ENCODE measurements at regions not wholly inside any gene's neighbourhood (a gene's known extent, or its start where the extent isn't known, plus 50 kb on each side); places are given as distances from the start of the nearest gene placed in this dataset.

DNA sequence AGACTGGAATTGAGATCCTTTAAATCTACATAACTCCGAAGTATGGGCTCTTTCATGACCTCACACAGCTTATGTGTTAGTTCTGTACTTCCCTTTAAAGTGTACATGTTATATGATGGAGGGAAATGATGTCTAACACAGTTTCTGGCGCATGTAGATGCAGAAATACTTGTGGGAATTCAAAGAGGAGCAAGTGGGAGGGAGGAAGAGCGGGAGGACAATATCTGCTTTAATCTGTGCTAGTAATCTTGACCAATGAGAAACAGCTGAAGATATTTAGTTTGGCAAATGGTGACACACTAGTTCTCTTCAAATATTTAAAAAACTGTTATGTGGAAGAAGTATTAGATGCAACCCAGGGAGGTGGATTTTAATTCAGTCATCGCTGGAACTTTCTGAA lies 62.9 kb upstream of the PLEKHG1 start:
- Histone ChIP-seq H3K4me1 (ENCODE audit: insufficient read depth) (no peaks in the 10 kb centered on the region), H3K27me3 (no peaks in the 10 kb centered on the region), H3K4me3 (no peak overlapping the region), H3K27ac (no peak overlapping the region), H3K9me2 (replicated peaks; ENCODE audit: insufficient read depth) (no peaks in the 10 kb centered on the region), H3K9me3 (ENCODE audit: low read depth) (no peaks in the 10 kb centered on the region), H4K20me1 (ENCODE audit: insufficient read depth, poor library complexity, severe bottlenecking) (no peaks in the 10 kb centered on the region), H3K36me3 (replicated peaks; ENCODE audit: insufficient read depth, low read depth) (no peaks in the 10 kb centered on the region), H3K4me2 (no peak overlapping the region), H2AFZ (no peak overlapping the region), H3K79me2 (no peaks in the 10 kb centered on the region)
- WGBS (ENCODE audit: low lambda C conversion rate, missing lambda C conversion rate) = 94% methylated on average over 4 of the region's 4 CpGs
- TF ChIP-seq, protein P1, sequence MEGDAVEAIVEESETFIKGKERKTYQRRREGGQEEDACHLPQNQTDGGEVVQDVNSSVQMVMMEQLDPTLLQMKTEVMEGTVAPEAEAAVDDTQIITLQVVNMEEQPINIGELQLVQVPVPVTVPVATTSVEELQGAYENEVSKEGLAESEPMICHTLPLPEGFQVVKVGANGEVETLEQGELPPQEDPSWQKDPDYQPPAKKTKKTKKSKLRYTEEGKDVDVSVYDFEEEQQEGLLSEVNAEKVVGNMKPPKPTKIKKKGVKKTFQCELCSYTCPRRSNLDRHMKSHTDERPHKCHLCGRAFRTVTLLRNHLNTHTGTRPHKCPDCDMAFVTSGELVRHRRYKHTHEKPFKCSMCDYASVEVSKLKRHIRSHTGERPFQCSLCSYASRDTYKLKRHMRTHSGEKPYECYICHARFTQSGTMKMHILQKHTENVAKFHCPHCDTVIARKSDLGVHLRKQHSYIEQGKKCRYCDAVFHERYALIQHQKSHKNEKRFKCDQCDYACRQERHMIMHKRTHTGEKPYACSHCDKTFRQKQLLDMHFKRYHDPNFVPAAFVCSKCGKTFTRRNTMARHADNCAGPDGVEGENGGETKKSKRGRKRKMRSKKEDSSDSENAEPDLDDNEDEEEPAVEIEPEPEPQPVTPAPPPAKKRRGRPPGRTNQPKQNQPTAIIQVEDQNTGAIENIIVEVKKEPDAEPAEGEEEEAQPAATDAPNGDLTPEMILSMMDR (IDR thresholded peaks at IDR 0.05; ENCODE audit: poor library complexity) = no peak
- TF ChIP-seq EZH2phosphoT487 (IDR thresholded peaks at IDR 0.05; ENCODE audit: low read depth, severe bottlenecking, unreplicated experiment) = no peak
- TF ChIP-seq EZH2 (IDR thresholded peaks at IDR 0.05; ENCODE audit: borderline replicate concordance) = no peak
- no peak for DNase-seq (ENCODE audit: low spot score)

DNA sequence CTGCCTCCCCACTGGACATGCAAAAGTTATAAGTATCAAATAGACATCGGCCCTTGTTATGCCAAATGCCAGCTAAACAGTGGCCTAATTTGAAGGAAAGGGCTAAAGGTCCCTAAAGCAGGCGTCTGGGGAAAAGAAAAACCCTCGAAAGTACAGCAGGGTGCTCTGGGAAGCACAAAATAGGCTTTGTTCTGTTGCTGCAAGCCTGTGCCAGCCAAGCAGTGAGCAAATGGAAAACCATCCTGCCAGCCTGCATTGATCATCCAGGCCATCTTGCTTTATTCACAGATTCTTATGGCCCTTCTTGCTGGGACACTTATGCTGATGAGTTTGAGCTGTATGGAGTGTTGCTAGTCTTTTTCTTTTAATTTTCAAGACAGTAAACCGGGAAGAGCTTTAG lies 62.2 kb upstream of the PLEKHG1 start:
- Histone ChIP-seq H4K20me1 (ENCODE audit: insufficient read depth, poor library complexity, severe bottlenecking) (no peaks in the 10 kb centered on the region), H3K9me2 (replicated peaks; ENCODE audit: insufficient read depth) (no peaks in the 10 kb centered on the region), H3K4me3 (no peak overlapping the region), H3K27ac (no peak overlapping the region), H3K79me2 (no peaks in the 10 kb centered on the region), H3K9me3 (ENCODE audit: low read depth) (no peaks in the 10 kb centered on the region), H3K4me2 (no peak overlapping the region), H2AFZ (no peak overlapping the region), H3K36me3 (replicated peaks; ENCODE audit: insufficient read depth, low read depth) (no peaks in the 10 kb centered on the region), H3K4me1 (ENCODE audit: insufficient read depth) (no peaks in the 10 kb centered on the region), H3K27me3 (no peaks in the 10 kb centered on the region)
- 92% methylated on average over 4 of the region's 4 CpGs for WGBS (ENCODE audit: low lambda C conversion rate, missing lambda C conversion rate)
- TF ChIP-seq, protein P1 (IDR thresholded peaks at IDR 0.05; ENCODE audit: poor library complexity) = no peak
- TF ChIP-seq EZH2phosphoT487 (IDR thresholded peaks at IDR 0.05; ENCODE audit: low read depth, severe bottlenecking, unreplicated experiment) (no peak), EZH2 (IDR thresholded peaks at IDR 0.05; ENCODE audit: borderline replicate concordance) (no peak)
- DNase-seq (ENCODE audit: low spot score) = no peak

GRCh38 chr6:150537893-150538292 lies 61.8 kb upstream of the PLEKHG1 start:
- Histone ChIP-seq H3K4me2 (no peak overlapping the region), H4K20me1 (ENCODE audit: insufficient read depth, poor library complexity, severe bottlenecking) (no peaks in the 10 kb centered on the region), H3K4me1 (ENCODE audit: insufficient read depth) (no peaks in the 10 kb centered on the region), H3K27me3 (no peaks in the 10 kb centered on the region), H3K9me2 (replicated peaks; ENCODE audit: insufficient read depth) (no peaks in the 10 kb centered on the region), H2AFZ (no peak overlapping the region), H3K79me2 (no peaks in the 10 kb centered on the region), H3K4me3 (no peak overlapping the region), H3K27ac (no peak overlapping the region), H3K9me3 (ENCODE audit: low read depth) (no peaks in the 10 kb centered on the region), H3K36me3 (replicated peaks; ENCODE audit: insufficient read depth, low read depth) (no peaks in the 10 kb centered on the region)
- WGBS (ENCODE audit: low lambda C conversion rate, missing lambda C conversion rate) = 89% methylated on average over 1 of the region's 1 CpG
- TF ChIP-seq EZH2phosphoT487 (IDR thresholded peaks at IDR 0.05; ENCODE audit: low read depth, severe bottlenecking, unreplicated experiment) (no peak), EZH2 (IDR thresholded peaks at IDR 0.05; ENCODE audit: borderline replicate concordance) (no peak)
- TF ChIP-seq, protein P1 (IDR thresholded peaks at IDR 0.05; ENCODE audit: poor library complexity) = no peak
- no peak for DNase-seq (ENCODE audit: low spot score)

- Histone ChIP-seq H3K4me2 (no peak overlapping the region), H2AFZ (no peak overlapping the region), H3K4me3 (no peak overlapping the region), H3K27me3 (no peaks in the 10 kb centered on the region), H3K4me1 (ENCODE audit: insufficient read depth) (no peaks in the 10 kb centered on the region), H4K20me1 (ENCODE audit: insufficient read depth, poor library complexity, severe bottlenecking) (no peaks in the 10 kb centered on the region), H3K36me3 (replicated peaks; ENCODE audit: insufficient read depth, low read depth) (no peaks in the 10 kb centered on the region), H3K79me2 (no peaks in the 10 kb centered on the region), H3K27ac (no peak overlapping the region), H3K9me2 (replicated peaks; ENCODE audit: insufficient read depth) (no peaks in the 10 kb centered on the region), H3K9me3 (ENCODE audit: low read depth) (no peaks in the 10 kb centered on the region)
- DNase-seq (ENCODE audit: low spot score) = no peak
- TF ChIP-seq EZH2 (IDR thresholded peaks at IDR 0.05; ENCODE audit: borderline replicate concordance) = no peak
- TF ChIP-seq, protein P1 (IDR thresholded peaks at IDR 0.05; ENCODE audit: poor library complexity) = no peak
- WGBS (ENCODE audit: low lambda C conversion rate, missing lambda C conversion rate) = 92% methylated on average over 2 of the region's 2 CpGs
Observed at GRCh38 chr6:150539111-150539510, 60.6 kb upstream of the PLEKHG1 start.

Measured in hepatocyte (in vitro differentiated cells).